ENCODE measurements at regions not wholly inside any gene's neighbourhood (a gene's known extent, or its start where the extent isn't known, plus 50 kb on each side); places are given as distances from the start of the nearest gene placed in this dataset.

DNA sequence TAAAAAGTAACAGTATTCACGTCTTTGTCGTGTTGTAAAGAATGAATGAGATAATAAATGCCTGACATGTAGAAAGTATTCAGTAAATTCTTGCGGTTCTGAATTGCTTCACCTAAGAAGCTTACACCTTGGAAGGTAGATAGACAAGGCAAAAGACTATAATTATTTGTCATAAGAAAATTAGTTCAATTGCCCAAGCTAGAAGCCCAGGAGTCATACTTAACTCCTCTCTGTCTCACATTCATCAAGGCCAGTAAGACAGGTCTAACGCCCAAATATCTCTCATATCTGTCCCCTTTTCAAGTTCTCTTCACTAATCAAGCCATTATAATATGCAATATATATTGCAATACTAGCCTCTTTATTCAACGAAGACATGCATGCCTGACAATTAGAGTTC is 87.7 kb upstream of the AMOTL1 start:
- no peaks in the 10 kb centered on the region for H3K9me3 ChIP-seq (ENCODE audit: low read depth)
- in situ Hi-C loops (cut with MboI), result no loop called here

DNA sequence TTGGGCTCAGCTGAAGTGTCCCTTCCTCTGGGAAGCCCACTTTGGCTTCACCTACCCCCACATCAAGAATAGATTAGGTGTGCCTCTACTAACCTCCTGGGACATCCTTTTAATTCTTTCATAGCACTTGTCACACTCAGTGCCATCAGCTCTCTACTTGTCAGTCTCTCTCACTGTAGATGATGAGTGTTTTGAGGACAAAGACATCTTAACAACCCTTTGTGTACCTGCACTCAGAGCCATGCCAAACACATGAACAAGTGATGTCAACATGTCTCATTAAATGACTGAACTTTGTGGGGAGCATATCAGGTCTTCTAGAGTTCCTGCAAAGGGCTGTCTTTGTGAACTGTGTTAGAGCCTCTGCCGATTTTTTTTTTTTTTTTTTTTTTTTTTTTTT is 87.0 kb upstream of the AMOTL1 start:
- no peaks in the 10 kb centered on the region for H4K20me1 ChIP-seq (ENCODE audit: insufficient read depth)
- no peaks in the 10 kb centered on the region for H3K9me3 ChIP-seq (ENCODE audit: low read depth)
- H3K27ac ChIP-seq, result no peak overlapping the region
- no peaks in the 10 kb centered on the region for H3K9me2 ChIP-seq (ENCODE audit: insufficient read depth)
- in situ Hi-C loops (cut with MboI), result no loop called here
- no peak overlapping the region for H3K4me2 ChIP-seq (ENCODE audit: unreplicated experiment)
- H3K4me3 ChIP-seq, result no peak overlapping the region
- no peak overlapping the region for H2AFZ ChIP-seq
- no peak for TF ChIP-seq EZH2phosphoT487 (IDR thresholded peaks at IDR 0.05; ENCODE audit: insufficient read depth, low read depth)
- no peak for TF ChIP-seq EZH2 (IDR thresholded peaks at IDR 0.05; ENCODE audit: insufficient read depth, poor library complexity, severe bottlenecking)
- H3K4me1 ChIP-seq (ENCODE audit: insufficient read depth), result no peaks in the 10 kb centered on the region
- H3K79me2 ChIP-seq (ENCODE audit: insufficient read depth), result no peaks in the 10 kb centered on the region
- H3F3A ChIP-seq (ENCODE audit: insufficient read depth), result no peaks in the 10 kb centered on the region
- no peaks in the 10 kb centered on the region for H3K27me3 ChIP-seq (replicated peaks; ENCODE audit: insufficient read depth)
- no peaks in the 10 kb centered on the region for H3K36me3 ChIP-seq (ENCODE audit: low read depth)
- H3K9ac ChIP-seq, result no peak overlapping the region
- no peak for DNase-seq
- 54 to 75% methylated on average over 1 of the region's 1 CpG for WGBS, 2 experiments (ENCODE audit: low coverage in 1 of 2, low lambda C conversion rate in 2 of 2, missing lambda C conversion rate in 2 of 2)

More for the DNA sequence above, 87.7 kb upstream of the AMOTL1 start:
- WGBS, 2 experiments (ENCODE audit: low coverage in 1 of 2, low lambda C conversion rate in 2 of 2, missing lambda C conversion rate in 2 of 2), result 79 to 81% methylated on average over 5 of the region's 5 CpGs
- TF ChIP-seq EZH2phosphoT487 (IDR thresholded peaks at IDR 0.05; ENCODE audit: insufficient read depth, low read depth) (no peak), EZH2 (IDR thresholded peaks at IDR 0.05; ENCODE audit: insufficient read depth, poor library complexity, severe bottlenecking) (no peak)
- H3K4me1 ChIP-seq (ENCODE audit: insufficient read depth), result no peaks in the 10 kb centered on the region
- H3K4me3 ChIP-seq, result no peak overlapping the region
- no peak overlapping the region for H3K4me2 ChIP-seq (ENCODE audit: unreplicated experiment)
- H3K9ac ChIP-seq, result no peak overlapping the region
- no peak overlapping the region for H3K27ac ChIP-seq
- no peaks in the 10 kb centered on the region for H4K20me1 ChIP-seq (ENCODE audit: insufficient read depth)
- H2AFZ ChIP-seq, result no peak overlapping the region
- H3K27me3 ChIP-seq (replicated peaks; ENCODE audit: insufficient read depth), result no peaks in the 10 kb centered on the region
- H3K36me3 ChIP-seq (ENCODE audit: low read depth), result no peaks in the 10 kb centered on the region
- no peaks in the 10 kb centered on the region for H3F3A ChIP-seq (ENCODE audit: insufficient read depth)
- no peaks in the 10 kb centered on the region for H3K9me2 ChIP-seq (ENCODE audit: insufficient read depth)
- DNase-seq, result no peak
- H3K79me2 ChIP-seq (ENCODE audit: insufficient read depth), result no peaks in the 10 kb centered on the region

GRCh38 chr11:94681852-94682251 is 86.3 kb upstream of the AMOTL1 start:
- H4K20me1 ChIP-seq (ENCODE audit: insufficient read depth), result no peaks in the 10 kb centered on the region
- H3K79me2 ChIP-seq (ENCODE audit: insufficient read depth), result no peaks in the 10 kb centered on the region
- no peaks in the 10 kb centered on the region for H3K4me1 ChIP-seq (ENCODE audit: insufficient read depth)
- H3K27ac ChIP-seq, result no peak overlapping the region
- no peaks in the 10 kb centered on the region for H3K9me2 ChIP-seq (ENCODE audit: insufficient read depth)
- H3K9me3 ChIP-seq (ENCODE audit: low read depth), result no peaks in the 10 kb centered on the region
- no peaks in the 10 kb centered on the region for H3K36me3 ChIP-seq (ENCODE audit: low read depth)
- no peak for DNase-seq
- no peak overlapping the region for H2AFZ ChIP-seq
- TF ChIP-seq EZH2 (IDR thresholded peaks at IDR 0.05; ENCODE audit: insufficient read depth, poor library complexity, severe bottlenecking), result no peak
- no peak for TF ChIP-seq EZH2phosphoT487 (IDR thresholded peaks at IDR 0.05; ENCODE audit: insufficient read depth, low read depth)
- H3F3A ChIP-seq (ENCODE audit: insufficient read depth), result no peaks in the 10 kb centered on the region
- in situ Hi-C loops (cut with MboI), result no loop called here
- no peak overlapping the region for H3K4me3 ChIP-seq
- no peak overlapping the region for H3K4me2 ChIP-seq (ENCODE audit: unreplicated experiment)
- no peak overlapping the region for H3K9ac ChIP-seq
- no peaks in the 10 kb centered on the region for H3K27me3 ChIP-seq (replicated peaks; ENCODE audit: insufficient read depth)
- 22 to 41% methylated on average over 1 of the region's 1 CpG for WGBS, 2 experiments (ENCODE audit: low coverage in 1 of 2, low lambda C conversion rate in 2 of 2, missing lambda C conversion rate in 2 of 2)

DNA sequence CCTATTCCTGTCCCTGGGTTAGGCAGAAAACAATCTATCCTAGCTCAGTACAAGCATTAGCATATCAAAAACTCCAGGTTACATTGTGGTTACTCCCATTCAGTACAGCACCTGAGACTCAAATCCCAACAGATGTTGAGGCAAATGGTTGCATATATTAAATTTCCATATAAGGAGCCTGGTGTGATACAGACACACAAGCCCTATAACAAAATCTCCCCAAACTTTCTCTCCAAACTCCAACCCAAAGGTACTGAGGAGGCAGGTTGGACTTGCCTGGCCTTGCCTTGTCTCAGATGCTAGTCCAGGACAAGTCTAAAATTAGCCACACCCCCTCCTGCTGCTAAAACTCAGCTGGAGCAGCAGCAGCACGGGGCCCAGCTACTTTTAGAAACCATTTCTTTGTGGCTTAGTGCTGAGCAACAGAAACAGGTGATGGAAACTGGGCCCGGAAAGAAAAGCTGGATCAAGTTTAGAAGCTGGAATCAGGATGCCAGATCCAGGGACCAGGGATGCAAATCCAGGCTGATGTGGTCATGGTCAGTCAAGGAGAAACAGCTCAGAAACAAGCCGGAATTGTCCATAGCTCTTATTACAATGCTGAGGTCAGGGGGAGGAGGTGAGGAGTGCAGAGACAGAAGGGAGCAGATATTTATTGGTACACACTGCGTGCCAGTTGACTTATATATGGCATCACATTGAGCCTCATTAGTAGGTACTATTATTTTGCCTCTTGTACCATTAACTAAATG is 73.7 kb upstream of the AMOTL1 start:
- H3K27me3 ChIP-seq (replicated peaks; ENCODE audit: insufficient read depth), result no peaks in the 10 kb centered on the region
- 58 to 65% methylated on average over 4 of the region's 4 CpGs for WGBS, 2 experiments (ENCODE audit: low coverage in 1 of 2, low lambda C conversion rate in 2 of 2, missing lambda C conversion rate in 2 of 2)
- no peaks in the 10 kb centered on the region for H3K4me1 ChIP-seq (ENCODE audit: insufficient read depth)
- H3K36me3 ChIP-seq (ENCODE audit: low read depth), result no peaks in the 10 kb centered on the region
- no peak overlapping the region for H3K9ac ChIP-seq
- no peaks in the 10 kb centered on the region for H3K9me3 ChIP-seq (ENCODE audit: low read depth)
- no peaks in the 10 kb centered on the region for H3F3A ChIP-seq (ENCODE audit: insufficient read depth)
- TF ChIP-seq EZH2phosphoT487 (IDR thresholded peaks at IDR 0.05; ENCODE audit: insufficient read depth, low read depth), result no peak
- no peak for TF ChIP-seq EZH2 (IDR thresholded peaks at IDR 0.05; ENCODE audit: insufficient read depth, poor library complexity, severe bottlenecking)
- no peak overlapping the region for H3K4me2 ChIP-seq (ENCODE audit: unreplicated experiment)
- H3K9me2 ChIP-seq (ENCODE audit: insufficient read depth), result no peaks in the 10 kb centered on the region
- no peak overlapping the region for H3K4me3 ChIP-seq
- no peak overlapping the region for H2AFZ ChIP-seq
- no peaks in the 10 kb centered on the region for H4K20me1 ChIP-seq (ENCODE audit: insufficient read depth)
- in situ Hi-C loops (cut with MboI), result no loop called here
- no peak overlapping the region for H3K27ac ChIP-seq
- no peaks in the 10 kb centered on the region for H3K79me2 ChIP-seq (ENCODE audit: insufficient read depth)
- DNase-seq, result no peak

GRCh38 chr11:94697156-94697555 is 71.0 kb upstream of the AMOTL1 start:
- Histone ChIP-seq H2AFZ (no peak overlapping the region), H3K27me3 (replicated peaks; ENCODE audit: insufficient read depth) (no peaks in the 10 kb centered on the region), H3K9me2 (ENCODE audit: insufficient read depth) (no peaks in the 10 kb centered on the region), H3K9me3 (ENCODE audit: low read depth) (no peaks in the 10 kb centered on the region), H3K4me1 (ENCODE audit: insufficient read depth) (no peaks in the 10 kb centered on the region), H4K20me1 (ENCODE audit: insufficient read depth) (no peaks in the 10 kb centered on the region), H3K36me3 (ENCODE audit: low read depth) (no peaks in the 10 kb centered on the region), H3F3A (ENCODE audit: insufficient read depth) (no peaks in the 10 kb centered on the region), H3K79me2 (ENCODE audit: insufficient read depth) (no peaks in the 10 kb centered on the region), H3K9ac (no peak overlapping the region), H3K4me2 (ENCODE audit: unreplicated experiment) (no peak overlapping the region), H3K27ac (no peak overlapping the region), H3K4me3 (no peak overlapping the region)
- TF ChIP-seq EZH2 (IDR thresholded peaks at IDR 0.05; ENCODE audit: insufficient read depth, poor library complexity, severe bottlenecking) (no peak), EZH2phosphoT487 (IDR thresholded peaks at IDR 0.05; ENCODE audit: insufficient read depth, low read depth) (no peak)
- in situ Hi-C loops (cut with MboI), result no loop called here
- no peak for DNase-seq

Measured in GM23248 (cell line).